Right ventricle myocardium inferior (tissue), 1 donor: ENCODE measurements at regions not wholly inside any gene's neighbourhood (a gene's known extent, or its start where the extent isn't known, plus 50 kb on each side); places are given as distances from the start of the nearest gene placed in this dataset.

Source experiments
- ATAC-seq: fragments of 200-7000 bp; cut with Tn5 transposase; one replicate; pipeline ENCODE4 v1.9.1; 2020; ENCODE audit warnings: mild to moderate bottlenecking, moderate library complexity
- DNase-seq: peaks from one replicate; pipeline ENCODE4 v3.0.0; 2021; ENCODE audit errors: missing footprints
- intact Hi-C: fragments of 100-400 bp; cut with DNase I; formaldehyde crosslinking; loops from one replicate; pipeline ENCODE4 v1.11.0; 2022
- donor health status: DM: no; HTN: yes; CAD: no; lungs with severe emphysema.

DNA sequence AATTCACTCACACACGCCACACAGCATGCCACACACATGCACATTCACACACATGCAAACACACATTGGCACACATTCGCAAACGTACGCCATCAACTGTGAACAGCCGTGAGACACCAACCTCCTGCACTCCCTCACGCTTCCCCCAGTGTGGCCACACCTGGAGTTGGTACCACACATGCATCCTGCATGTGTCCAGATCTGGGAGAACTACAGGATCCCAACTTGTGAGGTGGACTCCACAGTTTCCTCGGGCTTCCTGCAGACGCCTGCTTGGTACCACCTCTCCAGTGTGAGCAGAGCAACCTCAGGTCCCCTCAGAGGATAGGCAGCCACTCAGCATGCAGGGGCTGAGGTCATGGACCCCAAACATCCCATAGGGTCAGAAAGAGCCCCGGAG is 239.0 kb downstream of the EIPR1 start:
- ATAC-seq (no peak), DNase-seq (no peak)
- intact Hi-C loops = no loop called here

DNA sequence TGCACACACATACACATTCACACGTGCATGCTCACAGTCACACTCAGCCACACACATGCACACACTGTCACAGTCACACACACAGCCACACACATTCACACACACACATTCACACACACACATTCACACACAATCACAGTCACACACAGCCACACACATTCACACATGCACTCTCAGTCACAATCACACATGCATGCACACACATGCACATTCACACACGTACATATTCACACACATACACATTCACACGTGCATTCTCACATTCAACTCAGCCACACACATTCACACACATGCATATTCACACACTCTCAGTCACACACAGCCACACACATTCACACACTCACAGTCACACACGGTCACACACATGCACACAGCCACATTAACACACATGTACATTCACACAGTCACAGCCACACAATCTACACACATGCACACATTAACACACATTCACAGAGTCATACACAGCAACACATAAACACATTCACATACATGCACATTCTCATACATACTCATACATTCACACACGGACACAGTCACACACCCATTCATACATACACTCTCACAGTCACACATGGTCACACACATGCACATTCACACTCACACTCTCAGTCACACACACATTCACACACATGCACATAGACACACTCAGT is 239.8 kb downstream of the EIPR1 start:
- intact Hi-C loops = no loop called here
- no peak for DNase-seq
- no peak for ATAC-seq

DNA sequence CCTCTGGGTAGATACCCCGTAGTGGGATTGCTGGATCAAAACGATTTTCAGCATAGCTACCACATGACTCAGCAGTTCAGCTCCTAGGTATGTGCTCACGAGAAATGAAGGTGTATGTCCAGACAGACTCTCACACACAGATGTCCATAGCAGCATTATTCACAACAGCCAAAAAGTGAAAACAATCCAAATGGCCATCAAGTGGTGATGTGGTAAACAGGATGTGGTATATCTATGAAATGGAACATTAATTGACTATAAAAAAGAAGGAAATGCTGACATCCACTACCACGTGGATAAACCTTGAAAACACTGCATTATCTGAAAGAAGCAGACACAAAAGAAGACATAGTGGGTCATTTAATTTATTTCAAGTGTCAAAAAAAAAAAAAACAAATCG is 241.9 kb downstream of the EIPR1 start:
- intact Hi-C loops = no loop called here
- DNase-seq (no peak), ATAC-seq (no peak)

DNA sequence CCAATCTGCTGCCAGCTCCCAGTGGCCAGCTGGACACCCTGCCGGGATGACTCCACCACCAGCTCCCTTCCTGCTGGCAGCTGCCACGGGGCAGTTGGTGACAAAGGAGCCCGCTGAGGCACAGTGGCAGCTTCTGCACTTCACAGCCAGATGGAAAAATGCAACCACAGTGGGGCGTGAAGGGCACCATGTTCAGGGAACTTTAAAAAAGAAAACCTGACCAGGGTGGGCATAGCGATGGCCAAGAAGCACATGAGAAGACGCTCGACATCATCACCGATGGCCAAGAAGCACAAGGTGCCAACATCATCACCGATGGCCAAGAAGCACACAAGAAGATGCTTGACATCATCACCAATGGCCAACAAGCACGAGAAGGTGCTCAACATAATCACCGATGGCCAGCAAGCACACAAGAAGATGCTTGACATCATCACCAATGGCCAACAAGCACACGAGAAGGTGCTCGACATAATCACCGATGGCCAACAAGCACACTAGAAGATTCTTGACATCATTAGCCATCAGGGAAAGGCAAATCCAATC is 243.5 kb downstream of the EIPR1 start:
- intact Hi-C loops = no loop called here
- DNase-seq (no peak), ATAC-seq (no peak)

DNA sequence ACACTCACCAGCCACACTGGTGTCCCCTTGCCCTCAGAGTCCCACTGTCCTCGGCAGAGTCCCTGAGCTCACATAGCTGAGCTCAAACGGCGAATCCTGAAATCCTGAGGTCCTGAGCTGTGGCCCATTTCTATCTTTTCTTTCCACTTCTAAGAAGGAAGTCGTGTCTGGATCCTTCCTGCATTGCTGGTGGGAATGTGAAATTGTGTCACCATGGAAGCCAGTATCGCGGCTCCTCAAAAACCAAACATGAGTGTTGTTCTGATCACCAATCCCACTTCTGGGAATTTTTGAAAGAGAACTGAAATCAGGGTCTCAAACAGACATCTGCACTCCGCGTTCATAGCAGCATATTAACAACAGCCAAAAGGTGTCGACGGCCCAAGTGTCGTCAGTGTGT is 244.7 kb downstream of the EIPR1 start:
- DNase-seq (no peak), ATAC-seq (no peak)
- intact Hi-C loops = no loop called here

DNA sequence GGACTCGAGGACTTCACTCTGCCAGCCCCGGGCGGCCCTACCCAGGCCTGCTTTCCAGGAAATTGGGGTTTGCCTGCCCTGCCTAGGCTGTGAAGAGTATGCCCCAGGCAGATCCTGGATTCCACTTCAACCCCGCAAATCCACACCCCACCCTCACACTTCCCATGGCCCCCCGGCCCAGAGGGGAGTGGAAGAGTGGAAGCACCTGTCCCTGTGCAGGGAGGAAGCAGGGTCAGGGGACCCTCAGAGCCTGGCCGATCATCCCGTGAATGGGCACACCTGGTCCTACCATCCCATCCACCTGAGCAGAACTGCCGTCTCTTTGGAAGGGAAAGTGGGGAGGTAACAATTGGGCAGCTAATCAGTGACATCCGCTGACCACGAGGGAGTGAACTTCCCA is 245.2 kb downstream of the EIPR1 start:
- DNase-seq (no peak), ATAC-seq (peak; percentile 10)
- intact Hi-C loops = no loop called here

DNA sequence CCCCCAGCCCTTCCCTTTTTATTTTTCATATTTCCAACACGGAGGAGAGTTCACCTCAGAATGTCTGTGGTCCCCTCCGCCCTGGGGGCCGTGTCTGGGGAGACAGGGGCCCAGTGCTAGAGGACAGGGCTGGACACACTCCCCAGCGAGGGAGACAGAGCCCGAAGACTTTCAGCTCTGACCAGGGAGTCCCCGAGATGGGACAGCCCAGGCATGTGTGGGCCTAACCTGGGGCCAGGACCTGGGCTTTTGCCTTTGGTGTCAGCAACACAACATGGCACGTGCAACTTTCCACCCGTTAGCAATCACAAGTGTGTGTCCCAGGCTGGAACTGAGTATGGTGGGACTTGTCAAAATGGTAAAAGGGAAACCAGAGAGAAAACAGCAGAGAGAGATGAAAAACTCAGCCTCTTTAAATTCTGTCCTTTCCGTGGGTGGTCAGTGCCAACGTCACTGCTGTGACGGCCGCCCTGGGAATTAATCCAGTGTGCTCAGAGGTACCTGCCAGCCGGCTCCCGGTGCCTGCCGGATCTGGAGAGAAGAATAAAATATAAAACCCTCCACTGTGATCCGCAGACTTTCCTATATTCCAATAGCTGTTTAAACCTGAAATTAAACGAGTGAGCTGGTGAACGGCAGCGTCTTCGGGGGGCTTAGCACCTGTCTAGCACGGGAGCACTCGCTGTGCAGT is 245.8 kb downstream of the EIPR1 start:
- intact Hi-C loops = no loop called here

DNA sequence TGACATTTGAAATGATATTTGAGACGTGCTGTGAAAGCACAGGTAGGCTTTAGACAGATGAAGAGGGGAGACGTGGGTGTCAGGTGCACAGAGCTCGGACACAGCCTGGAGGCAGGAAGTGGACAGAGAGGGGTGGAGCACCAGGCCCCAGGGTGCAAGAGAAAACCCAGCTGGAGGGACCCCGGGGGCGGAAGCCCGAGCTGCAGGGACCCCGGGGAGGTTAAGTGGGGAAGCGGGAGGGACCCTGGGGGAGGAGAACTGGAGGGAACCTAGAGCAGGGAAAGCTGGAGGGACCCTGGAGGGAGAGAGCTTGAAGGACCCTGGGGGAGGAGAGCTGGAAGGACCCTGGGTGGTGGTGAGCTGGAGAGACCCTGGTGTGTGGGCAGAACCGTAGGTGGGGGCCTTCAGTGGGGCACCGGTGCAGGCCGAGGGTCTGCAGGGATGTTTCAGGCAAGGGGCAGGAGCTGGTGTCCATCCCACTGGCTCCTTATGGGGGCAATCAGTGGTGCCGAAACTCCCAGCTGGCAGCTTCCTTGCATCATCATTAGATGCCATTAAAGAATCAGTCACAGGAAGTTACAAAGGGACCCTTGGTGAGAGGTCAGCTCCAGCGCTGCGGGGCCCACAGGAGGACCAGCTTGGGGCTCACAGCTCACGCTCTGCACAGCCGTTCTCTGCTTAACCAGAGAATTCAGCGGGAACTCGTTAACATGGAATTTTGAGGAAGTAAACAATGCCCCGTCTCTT is 246.6 kb downstream of the EIPR1 start:
- ATAC-seq (no peak), DNase-seq (no peak)
- intact Hi-C loops = no loop called here

More for the DNA sequence above, 245.8 kb downstream of the EIPR1 start:
- ATAC-seq (no peak), DNase-seq (no peak)

DNA sequence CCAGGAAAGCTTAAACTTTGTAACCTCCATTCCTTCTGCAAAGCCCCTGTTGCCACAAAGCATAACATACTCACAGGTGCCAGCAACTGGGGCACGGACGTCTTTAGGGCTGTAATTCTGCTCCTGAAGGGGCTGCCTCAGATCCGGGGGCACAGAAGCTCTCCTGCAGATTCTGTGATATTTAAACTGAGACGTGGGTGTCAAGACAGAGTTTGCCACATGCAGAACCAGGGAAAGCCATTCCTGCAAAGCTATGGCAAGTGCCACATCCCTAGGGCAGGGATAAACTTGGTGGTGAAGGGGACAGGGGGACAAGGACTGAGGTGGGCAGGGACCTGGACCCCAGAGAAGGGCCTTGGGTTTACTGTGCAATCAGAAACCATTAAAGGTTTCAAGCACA is 247.2 kb downstream of the EIPR1 start:
- intact Hi-C loops = no loop called here
- DNase-seq (no peak), ATAC-seq (no peak)

DNA sequence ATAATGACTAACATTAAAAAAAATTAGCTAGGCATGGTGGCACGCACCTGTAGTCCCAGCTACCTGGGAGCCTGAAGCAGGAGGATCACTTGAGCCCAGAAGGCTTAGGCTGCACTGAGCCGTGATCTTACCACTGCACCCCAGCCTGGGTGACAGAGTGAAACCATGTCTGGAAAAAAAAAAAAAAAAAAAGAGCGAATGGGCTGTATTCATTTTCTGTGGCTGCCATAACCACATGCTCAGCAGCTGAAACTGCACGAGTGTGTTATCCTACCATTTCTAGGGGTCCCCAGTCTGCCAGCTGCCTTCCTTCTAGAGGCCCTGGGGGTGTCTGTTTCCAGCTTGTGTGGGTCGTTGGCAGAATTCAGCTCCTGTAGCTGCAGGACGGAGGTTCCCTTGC is 247.8 kb downstream of the EIPR1 start:
- DNase-seq (no peak), ATAC-seq (no peak)
- intact Hi-C loops = no loop called here

DNA sequence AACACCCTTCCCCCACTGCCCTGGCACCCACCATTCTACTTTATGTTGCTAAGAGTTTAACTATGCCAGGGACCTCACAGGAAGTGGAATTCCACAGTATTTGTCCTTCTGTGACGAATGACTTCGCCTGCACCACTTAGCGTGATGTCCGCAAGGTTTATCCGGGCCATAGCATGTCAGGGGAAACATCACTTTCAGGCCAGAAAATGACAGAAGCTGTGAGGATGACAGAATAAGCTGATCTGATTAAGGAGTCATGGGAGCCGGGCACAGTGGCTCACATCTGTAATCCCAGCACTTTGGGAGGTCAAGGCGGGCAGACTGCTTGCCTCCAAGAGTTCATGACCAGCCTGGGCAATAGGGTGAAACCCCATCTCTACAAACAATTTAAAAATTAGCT is 248.8 kb downstream of the EIPR1 start:
- ATAC-seq = no peak
- no peak for DNase-seq
- intact Hi-C loops = no loop called here

DNA sequence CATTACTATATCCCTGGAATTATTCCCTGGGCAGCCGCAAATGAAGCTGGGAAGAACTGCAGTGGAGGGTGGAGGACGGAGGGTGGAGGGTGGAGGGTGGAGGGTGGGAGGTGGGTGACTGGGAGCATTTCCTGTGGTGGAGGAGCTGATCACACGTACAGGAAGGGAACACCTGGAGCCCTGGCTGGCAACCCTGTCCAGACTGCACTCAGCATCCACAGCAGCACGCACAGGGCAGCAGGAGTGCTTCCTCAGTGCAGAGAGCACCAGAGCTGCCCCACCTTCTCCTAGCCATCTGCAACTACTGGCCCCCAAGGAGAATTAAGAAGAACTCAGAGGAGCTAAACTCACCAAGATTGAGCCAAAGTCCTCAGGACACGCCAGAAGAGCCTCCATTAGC is 249.9 kb downstream of the EIPR1 start:
- no peak for DNase-seq
- intact Hi-C loops = no loop called here
- ATAC-seq = no peak

DNA sequence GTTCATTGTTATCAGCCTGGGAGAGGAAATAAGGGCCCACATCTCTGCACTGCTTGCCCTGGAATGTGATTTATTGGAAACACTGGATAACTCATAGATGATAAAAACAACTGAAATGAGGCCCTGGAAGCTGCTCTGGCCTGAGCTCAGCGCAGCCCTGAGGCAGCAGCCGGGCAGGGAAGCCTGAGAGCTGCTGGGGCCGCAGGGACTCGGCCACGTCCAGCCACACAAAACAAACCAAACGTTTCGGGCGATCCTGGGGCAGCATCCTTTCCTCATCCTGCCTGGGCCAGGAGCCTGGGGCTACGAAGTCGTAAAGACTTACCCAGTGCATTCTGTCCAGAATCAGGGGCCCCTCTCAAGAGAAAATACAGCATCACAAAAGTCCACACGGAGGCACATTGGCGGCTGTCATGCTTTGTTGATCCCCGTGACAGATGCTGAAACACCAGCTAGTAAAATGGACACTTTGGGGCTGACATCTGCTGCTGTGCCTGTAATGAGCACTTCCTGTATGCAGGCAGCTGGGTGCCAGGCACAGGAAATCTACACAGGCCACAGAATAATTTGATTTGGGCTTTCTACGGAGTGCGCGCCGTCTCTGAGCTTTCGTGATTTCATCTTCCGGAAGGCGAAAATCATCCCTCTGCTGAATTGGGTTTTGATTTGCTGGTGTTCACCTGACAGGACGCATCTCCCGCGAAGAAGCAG is 250.6 kb downstream of the EIPR1 start:
- intact Hi-C loops = no loop called here
- DNase-seq (no peak), ATAC-seq (no peak)

DNA sequence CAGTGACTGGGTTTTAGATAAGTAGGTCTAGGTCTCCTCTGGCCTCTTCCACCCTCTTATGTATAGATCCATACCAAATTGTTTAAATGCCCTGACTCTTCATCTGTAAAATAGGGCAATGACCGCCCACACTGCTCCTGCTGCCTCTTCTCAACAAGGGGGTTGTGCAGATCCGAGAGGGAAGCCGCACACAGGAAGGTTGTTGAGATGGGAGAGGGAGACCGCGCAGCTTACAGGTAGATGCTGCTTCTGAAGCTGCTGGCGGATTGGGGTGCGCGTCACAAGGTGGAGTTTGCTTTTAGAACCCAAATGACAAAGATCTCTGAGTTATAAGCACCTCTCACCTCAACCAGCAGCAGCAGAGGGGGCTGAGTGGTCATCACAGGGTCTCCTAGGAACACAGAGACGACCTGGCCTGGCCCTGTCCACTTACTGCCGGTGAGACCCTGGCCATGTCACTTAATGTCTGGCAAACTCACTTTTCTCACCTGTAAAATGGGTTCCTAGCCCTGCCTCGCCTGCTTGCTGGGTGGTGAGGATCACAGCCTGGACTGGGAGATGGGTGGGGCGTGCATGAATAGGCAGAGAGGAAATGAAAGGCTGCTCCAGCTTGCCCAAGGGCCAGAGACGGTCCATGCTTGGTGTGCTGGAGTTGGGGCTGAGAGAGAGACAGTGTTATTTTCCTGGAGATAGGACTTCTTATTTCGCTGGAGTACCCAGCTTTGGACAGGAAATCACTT is 251.3 kb downstream of the EIPR1 start:
- ATAC-seq = no peak
- no peak for DNase-seq
- intact Hi-C loops = no loop called here

DNA sequence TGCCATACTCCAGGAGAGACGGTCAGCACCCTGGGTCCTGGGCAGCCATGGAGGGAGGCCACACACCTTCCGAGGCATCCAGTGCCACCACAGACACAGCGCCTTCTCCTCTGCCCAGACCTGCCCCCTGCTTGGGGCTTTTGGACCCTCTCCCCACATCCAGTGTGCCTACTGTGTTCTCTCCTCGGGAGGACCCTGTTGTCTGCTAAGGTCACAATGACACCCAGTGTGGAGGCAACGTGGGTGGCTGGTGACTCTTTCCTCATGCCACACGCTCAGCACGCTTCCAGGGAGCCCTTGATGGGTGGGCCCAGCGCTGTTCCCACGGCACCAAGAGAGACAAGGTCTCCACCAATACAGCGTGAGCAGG is 251.9 kb downstream of the EIPR1 start:
- no peak for ATAC-seq
- DNase-seq = no peak
- intact Hi-C loops = no loop called here

DNA sequence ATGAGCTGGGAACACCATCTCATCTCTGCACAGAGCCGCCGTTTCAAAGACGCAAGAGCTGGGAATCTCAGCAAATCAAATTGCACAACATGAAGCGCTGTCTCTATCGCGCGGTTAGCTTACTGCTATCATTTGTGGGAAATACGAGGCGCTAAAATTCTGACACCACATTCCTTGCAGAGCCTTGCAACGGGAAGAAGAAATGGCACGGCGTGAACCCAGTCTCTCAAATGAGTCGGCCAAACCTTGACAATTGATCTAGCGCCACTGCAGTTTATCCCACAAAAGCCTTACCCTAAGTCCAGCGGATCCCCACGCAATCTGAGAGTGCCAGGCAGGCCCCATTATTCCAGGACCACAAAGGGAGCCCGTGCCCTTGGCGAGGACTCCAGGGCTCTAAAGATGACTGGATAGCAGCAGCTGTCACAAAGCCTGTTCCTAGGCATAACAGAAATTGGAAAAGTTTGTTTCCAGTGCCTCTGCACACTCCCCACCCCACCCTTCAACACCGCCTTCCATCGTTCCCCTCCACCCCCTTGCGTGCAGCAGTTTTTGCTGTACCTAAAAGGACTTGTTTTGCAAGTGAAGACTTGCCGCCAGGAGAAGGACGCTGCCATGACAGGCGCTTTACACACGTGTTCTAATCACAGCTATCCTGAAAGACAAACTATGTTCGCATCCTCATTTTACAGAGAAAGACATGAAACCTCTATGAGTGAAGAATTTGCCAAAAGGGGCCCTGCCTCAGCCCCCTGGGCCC is 252.4 kb downstream of the EIPR1 start:
- ATAC-seq = no peak
- no peak for DNase-seq
- intact Hi-C loops = no loop called here

DNA sequence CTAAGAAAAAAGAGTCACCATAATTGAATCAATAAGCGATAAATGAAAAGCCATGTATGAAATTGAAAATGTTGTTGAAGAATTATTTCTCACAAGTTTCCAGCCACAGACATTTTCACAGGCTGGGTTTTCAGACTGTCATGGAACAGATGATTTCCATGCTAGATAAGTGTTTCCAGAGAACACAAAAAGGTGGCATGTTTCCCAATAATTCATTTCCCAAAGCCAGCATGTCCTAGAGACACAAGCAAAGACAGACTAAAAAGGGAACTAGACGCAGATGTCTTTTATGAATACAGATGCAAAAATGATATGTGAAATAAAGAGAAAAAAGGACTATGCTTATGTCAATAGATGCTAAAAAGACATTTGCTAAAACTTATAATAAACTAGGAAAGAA is 255.1 kb downstream of the EIPR1 start:
- no peak for DNase-seq
- intact Hi-C loops = no loop called here
- ATAC-seq = no peak

DNA sequence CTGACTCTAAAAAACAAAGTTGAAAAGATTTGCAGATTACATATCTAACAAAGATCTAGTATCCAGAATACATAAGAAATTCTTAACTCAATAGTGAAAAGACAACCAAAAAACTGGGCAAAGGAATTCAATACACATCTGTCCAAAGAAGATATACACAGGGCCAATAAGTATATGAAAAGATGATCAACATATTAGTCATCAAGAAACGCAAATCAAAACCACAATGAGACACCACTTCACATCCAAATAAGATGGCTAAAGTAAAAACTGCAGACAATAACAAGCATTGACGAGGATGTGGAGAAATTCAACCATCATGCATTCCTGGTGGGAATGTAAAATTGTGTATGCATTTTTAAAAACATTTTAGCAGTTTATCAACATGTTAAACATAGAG is 256.0 kb downstream of the EIPR1 start:
- ATAC-seq (no peak), DNase-seq (no peak)
- intact Hi-C loops = no loop called here
